ENCODE measurements at regions not wholly inside any gene's neighbourhood (a gene's known extent, or its start where the extent isn't known, plus 50 kb on each side); places are given as distances from the start of the nearest gene placed in this dataset.
A peak's percentile ranks its signal among the peaks of the same experiment; 100 is the strongest.

GRCh38 chr11:95717314-95717713 lies 72.3 kb downstream of the FAM76B start:
- DNase-seq (ENCODE audit: low read depth in 1 of 2, low spot score in 1 of 2): no peak
- in situ Hi-C loops (cut with HindIII; ENCODE audit: low pct_unique_long_range_greater_than_20kb, low sequenced_read_pairs): no loop called here
- TF ChIP-seq JUND (IDR thresholded peaks at IDR 0.05; ENCODE audit: low read depth): no peak

GRCh38 chr11:95716266-95716665 lies 73.3 kb downstream of the FAM76B start:
- in situ Hi-C loops (cut with HindIII; ENCODE audit: low pct_unique_long_range_greater_than_20kb, low sequenced_read_pairs): no loop called here
- no peak for DNase-seq (ENCODE audit: low read depth in 1 of 2, low spot score in 1 of 2)
- no peak for TF ChIP-seq JUND (IDR thresholded peaks at IDR 0.05; ENCODE audit: low read depth)

- DNase-seq (ENCODE audit: low read depth in 1 of 2, low spot score in 1 of 2): no peak
- in situ Hi-C loops (cut with HindIII; ENCODE audit: low pct_unique_long_range_greater_than_20kb, low sequenced_read_pairs): no loop called here
- TF ChIP-seq JUND (IDR thresholded peaks at IDR 0.05; ENCODE audit: low read depth): no peak
These were observed 73.8 kb downstream of the FAM76B start for GRCh38 chr11:95715777-95716241.

- no peak for DNase-seq (ENCODE audit: low read depth in 1 of 2, low spot score in 1 of 2)
- in situ Hi-C loops (cut with HindIII; ENCODE audit: low pct_unique_long_range_greater_than_20kb, low sequenced_read_pairs): no loop called here
- TF ChIP-seq JUND (IDR thresholded peaks at IDR 0.05; ENCODE audit: low read depth): no peak
These were observed 74.5 kb downstream of the FAM76B start for GRCh38 chr11:95714843-95715776.

- no peak for DNase-seq (ENCODE audit: low read depth in 1 of 2, low spot score in 1 of 2)
- TF ChIP-seq JUND (IDR thresholded peaks at IDR 0.05; ENCODE audit: low read depth): no peak
- in situ Hi-C loops (cut with HindIII; ENCODE audit: low pct_unique_long_range_greater_than_20kb, low sequenced_read_pairs): no loop called here
These were observed 76.2 kb downstream of the FAM76B start for GRCh38 chr11:95713428-95713827.

- TF ChIP-seq JUND (IDR thresholded peaks at IDR 0.05; ENCODE audit: low read depth): no peak
- DNase-seq (ENCODE audit: low read depth in 1 of 2, low spot score in 1 of 2): no peak
- in situ Hi-C loops (cut with HindIII; ENCODE audit: low pct_unique_long_range_greater_than_20kb, low sequenced_read_pairs): no loop called here
These were observed 77.7 kb downstream of the FAM76B start for GRCh38 chr11:95711945-95712221.

GRCh38 chr11:95711162-95711944 lies 78.2 kb downstream of the FAM76B start:
- in situ Hi-C loops (cut with HindIII; ENCODE audit: low pct_unique_long_range_greater_than_20kb, low sequenced_read_pairs): no loop called here
- DNase-seq (ENCODE audit: low read depth in 1 of 2, low spot score in 1 of 2): no peak
- TF ChIP-seq JUND (IDR thresholded peaks at IDR 0.05; ENCODE audit: low read depth): no peak

- TF ChIP-seq JUND (IDR thresholded peaks at IDR 0.05; ENCODE audit: low read depth): no peak
- DNase-seq (ENCODE audit: low read depth in 1 of 2, low spot score in 1 of 2): no peak
- in situ Hi-C loops (cut with HindIII; ENCODE audit: low pct_unique_long_range_greater_than_20kb, low sequenced_read_pairs): no loop called here
These were observed 80.9 kb downstream of the FAM76B start for GRCh38 chr11:95708681-95709080.

- DNase-seq (ENCODE audit: low read depth in 1 of 2, low spot score in 1 of 2): no peak
- in situ Hi-C loops (cut with HindIII; ENCODE audit: low pct_unique_long_range_greater_than_20kb, low sequenced_read_pairs): no loop called here
- no peak for TF ChIP-seq JUND (IDR thresholded peaks at IDR 0.05; ENCODE audit: low read depth)
These were observed 82.6 kb downstream of the FAM76B start for GRCh38 chr11:95706974-95707387.

- in situ Hi-C loops (cut with HindIII; ENCODE audit: low pct_unique_long_range_greater_than_20kb, low sequenced_read_pairs): no loop called here
- no peak for TF ChIP-seq JUND (IDR thresholded peaks at IDR 0.05; ENCODE audit: low read depth)
- DNase-seq (ENCODE audit: low read depth in 1 of 2, low spot score in 1 of 2): peak; percentile 56 to 87
These were observed 84.0 kb downstream of the FAM76B start for GRCh38 chr11:95705485-95706124.

GRCh38 chr11:95704865-95705264 lies 84.7 kb downstream of the FAM76B start:
- no peak for DNase-seq (ENCODE audit: low read depth in 1 of 2, low spot score in 1 of 2)
- in situ Hi-C loops (cut with HindIII; ENCODE audit: low pct_unique_long_range_greater_than_20kb, low sequenced_read_pairs): no loop called here
- TF ChIP-seq JUND (IDR thresholded peaks at IDR 0.05; ENCODE audit: low read depth): no peak

- TF ChIP-seq JUND (IDR thresholded peaks at IDR 0.05; ENCODE audit: low read depth): no peak
- DNase-seq (ENCODE audit: low read depth in 1 of 2, low spot score in 1 of 2): no peak
- in situ Hi-C loops (cut with HindIII; ENCODE audit: low pct_unique_long_range_greater_than_20kb, low sequenced_read_pairs): no loop called here
These were observed 86.5 kb downstream of the FAM76B start for GRCh38 chr11:95703049-95703448.

- no peak for TF ChIP-seq JUND (IDR thresholded peaks at IDR 0.05; ENCODE audit: low read depth)
- in situ Hi-C loops (cut with HindIII; ENCODE audit: low pct_unique_long_range_greater_than_20kb, low sequenced_read_pairs): no loop called here
- no peak for DNase-seq (ENCODE audit: low read depth in 1 of 2, low spot score in 1 of 2)
These were observed 87.1 kb downstream of the FAM76B start for GRCh38 chr11:95702526-95702925.

Measured in T47D (cell line).